Cerebellar cortex (tissue), 1 donor: ENCODE measurements at regions not wholly inside any gene's neighbourhood (a gene's known extent, or its start where the extent isn't known, plus 50 kb on each side); places are given as distances from the start of the nearest gene placed in this dataset.

Experiments
- DNase-seq: peaks from one replicate; pipeline ENCODE4 v3.0.0-alpha.2; 2015; ENCODE audit warnings: low spot score

DNA sequence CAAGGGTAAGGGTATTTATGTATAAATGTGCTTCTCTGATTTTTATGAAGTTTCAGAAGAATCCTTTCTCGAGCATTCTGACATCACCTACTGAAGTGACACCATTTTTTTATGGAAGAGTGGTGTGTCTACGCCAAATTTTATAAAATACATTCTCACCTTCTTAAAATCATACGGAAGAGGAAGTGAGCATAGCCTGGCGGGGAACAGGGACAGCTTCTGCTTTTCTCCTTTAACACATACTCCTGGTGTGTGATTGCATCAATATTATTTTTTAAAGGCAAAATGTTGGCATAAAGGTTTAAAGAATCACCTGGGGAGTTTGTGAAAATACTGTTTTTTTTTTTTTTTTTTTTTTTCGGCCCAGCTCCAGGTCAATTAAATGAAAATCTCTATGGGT, 733.6 kb upstream of the MAN1A1 start:
- no peak for DNase-seq

DNA sequence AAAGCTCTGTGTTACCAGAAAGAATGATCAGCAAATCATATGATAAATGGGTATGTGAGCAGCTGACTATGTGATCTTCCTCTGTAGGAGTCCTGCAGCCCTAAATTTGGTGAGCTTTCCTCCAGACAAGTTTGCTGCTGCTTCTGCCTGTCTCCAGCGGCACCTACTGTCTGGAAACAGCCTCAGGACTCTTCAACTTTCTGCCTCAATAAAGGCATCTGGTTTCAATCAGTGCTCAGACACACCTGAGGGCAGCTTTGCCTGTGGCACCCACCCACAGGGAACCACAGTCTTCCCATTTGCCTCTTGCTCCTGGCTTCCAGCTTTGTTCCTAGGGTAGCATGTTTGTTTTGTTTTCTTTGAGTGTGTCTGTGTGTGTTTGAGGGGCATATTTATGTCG, 727.9 kb upstream of the MAN1A1 start:
- DNase-seq, result peak; percentile 26

DNA sequence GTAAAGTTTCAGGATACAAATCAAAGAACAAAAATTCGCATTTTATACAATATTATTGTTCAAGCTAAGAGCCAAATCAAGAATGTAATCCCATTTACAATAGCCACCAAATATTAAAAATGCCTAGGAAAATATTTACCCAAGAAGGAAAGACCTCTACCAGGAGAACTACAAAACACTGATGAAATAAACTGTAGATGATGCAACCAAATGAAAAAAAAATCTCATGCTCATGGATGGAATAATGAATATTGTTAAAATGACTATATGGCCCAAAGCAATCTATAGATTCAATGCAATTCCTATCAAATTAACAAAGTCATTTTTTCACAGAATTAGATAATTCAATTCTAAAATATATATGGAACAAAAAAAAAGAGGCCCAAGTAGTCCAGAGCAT, 708.8 kb upstream of the MAN1A1 start:
- no peak for DNase-seq

DNA sequence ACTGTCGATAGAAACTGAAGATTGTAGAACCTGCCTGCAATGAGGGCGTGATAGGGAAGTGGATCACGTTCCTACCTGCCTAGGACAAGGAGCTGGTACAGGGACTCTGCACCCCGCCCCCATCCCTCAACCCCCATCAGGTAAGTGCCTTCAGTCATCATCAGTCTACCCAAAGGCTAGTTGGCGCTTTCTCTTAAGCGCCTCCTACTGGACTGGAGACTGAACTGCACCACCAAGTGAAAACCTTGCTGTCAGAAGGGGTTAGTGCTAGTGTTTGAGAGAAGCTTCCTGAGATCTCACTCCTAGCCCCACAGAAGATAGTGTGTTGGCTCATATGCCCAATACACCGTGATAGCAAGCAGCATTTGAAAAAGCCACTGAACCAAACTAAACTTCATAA, 706.5 kb upstream of the MAN1A1 start:
- DNase-seq, result no peak

DNA sequence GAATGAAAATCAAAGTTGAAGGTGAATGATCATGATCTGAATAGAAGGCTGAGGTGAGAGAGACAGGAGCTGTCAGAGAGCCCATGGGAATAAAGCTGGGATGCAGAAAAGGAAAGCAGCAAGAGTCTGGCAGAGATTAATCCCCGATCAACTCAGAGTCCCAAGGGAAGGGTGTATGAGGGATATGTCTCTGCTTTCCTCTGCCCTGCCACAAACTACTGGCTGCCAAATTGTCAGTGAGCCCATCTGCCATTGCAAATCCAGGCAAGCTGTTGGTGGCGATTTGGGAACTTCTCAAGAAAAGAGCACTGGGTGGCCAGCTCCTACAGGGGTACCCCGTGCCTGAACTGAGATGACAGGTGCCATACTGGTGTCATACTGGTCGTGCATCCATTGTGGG, 705.5 kb upstream of the MAN1A1 start:
- DNase-seq, result peak; percentile 8

DNA sequence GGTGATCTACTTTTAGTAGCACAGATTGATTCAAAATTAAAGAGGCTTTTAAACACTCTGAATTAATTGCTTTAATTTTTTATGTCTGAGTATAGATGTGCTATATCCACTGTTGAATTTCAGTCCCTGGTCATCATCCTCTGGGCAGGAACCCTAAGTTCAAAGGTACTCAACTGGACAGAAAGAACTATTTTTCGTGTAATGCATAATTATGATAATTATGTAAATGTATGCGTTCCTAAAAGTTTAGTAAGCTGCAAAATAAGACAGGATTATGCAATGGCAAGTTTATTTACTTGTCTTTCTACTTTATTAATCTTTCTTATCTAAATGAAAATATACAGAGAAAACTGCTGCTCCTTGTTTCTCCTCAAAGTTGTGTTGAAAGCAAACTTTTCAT, 690.1 kb upstream of the MAN1A1 start:
- no peak for DNase-seq

DNA sequence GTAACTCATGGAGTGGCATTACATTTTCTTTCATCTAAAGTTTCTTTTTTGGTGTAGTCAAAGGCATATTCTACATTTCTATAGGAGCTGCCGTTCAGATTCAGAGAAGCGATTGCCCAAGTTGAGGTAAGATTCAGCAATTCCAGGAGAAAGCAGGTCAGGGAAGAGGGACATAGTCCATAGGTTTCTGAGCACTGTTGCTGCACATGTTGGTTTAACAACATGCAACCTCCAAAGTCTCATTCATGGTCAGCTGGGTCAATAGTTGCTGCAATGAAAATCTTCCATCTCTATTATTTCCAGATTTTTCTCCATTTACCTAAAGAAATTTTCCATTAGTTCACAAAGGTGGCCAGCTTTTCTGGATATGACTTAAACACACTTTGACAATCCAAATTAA, 682.3 kb upstream of the MAN1A1 start:
- no peak for DNase-seq

DNA sequence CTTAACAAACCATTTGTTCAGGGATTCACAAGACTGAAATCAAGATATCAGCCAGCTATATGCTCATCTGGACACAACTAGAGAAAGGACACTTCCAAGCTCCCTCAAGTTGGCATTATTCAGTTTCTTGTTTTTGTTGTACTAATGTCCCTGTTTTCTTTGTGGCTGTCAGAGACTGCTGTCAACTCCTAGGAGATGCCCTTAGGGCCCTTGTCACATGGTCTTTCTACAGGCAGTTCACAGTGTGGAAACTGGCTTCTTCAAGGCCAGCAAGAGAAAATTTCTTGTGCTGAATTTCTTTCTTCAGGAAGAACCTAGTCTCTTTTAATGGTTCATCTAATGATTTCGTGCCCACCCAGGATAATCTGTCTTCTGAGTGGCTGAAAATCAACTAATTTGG, 677.2 kb upstream of the MAN1A1 start:
- no peak for DNase-seq

DNA sequence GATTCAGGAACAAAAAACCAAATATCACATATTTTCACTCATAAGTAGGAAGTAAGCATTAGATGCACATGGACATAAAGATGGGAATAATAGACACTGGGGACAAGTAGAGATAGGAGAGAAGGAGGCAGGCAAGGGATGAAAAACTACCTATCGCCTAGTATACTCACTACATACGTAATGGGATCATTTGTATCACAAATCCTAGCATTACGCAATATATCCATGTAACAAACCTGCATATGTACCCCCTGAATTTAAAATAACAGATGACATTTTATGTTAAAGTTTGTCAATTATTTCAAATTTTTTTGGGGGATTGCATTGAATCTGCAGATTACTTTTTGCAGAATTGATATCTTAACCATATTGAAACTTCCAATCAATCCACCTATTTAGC, 660.5 kb upstream of the MAN1A1 start:
- no peak for DNase-seq

DNA sequence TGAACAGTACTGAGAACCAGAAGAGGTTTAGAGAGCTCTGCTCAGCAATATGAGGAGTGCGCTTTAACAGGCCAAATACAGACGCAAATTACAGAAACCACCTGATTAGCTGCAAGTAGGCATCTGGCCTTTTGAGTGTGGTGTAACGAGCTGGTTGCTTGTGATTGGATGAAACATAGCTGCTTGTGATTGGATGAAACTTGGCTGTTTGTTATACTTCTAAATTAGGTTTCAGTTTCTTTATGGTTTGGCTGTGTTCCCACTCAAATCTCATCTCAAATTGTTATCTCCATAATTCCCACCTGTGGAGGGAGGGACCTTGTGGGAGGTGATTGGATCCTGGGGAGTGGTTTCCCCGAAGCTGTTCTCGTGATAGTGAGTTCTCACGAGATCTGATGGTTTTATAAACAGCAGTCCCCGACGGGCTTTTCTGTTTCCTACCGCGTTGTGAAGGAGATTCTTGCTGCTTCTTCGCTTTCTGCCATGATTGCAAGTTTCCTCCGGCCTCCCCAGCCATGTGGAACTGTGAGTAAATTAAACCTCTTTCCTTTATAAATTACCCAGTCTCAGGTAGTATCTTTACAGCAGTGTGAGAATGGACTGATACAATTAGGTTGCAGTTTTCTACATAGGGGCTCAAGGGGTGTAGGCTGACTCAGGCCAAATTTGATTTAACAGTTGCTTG, 655.9 kb upstream of the MAN1A1 start:
- DNase-seq, result no peak

DNA sequence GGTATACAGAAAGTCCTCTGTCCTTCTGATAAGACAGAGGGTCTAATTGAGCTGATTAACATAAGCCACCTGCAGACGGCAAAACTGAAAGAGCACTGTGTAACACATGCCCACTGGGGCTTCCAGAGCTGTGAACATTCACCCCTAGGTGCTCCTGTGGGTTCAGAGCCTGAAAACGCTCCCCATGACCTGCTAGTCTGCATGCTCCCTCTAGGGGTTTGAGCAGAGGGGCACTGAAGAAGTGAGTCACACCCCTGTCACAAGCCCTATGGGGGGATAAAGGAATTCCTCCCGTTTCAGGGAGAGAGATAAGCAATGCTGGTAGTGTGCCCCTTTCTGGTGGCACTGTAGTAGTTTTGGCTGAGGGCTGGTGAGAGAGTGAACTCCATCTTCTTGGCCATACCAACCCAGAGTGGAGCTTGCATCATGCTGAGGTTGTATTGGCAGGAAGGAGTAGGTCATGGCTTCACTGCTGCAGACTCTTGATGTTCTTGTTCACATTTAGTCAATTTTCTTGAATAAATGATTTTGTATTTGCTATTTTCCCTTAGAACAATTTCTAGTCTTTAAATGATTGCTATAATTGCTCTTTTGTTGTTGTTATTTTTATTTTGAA, 637.5 kb upstream of the MAN1A1 start:
- no peak for DNase-seq

DNA sequence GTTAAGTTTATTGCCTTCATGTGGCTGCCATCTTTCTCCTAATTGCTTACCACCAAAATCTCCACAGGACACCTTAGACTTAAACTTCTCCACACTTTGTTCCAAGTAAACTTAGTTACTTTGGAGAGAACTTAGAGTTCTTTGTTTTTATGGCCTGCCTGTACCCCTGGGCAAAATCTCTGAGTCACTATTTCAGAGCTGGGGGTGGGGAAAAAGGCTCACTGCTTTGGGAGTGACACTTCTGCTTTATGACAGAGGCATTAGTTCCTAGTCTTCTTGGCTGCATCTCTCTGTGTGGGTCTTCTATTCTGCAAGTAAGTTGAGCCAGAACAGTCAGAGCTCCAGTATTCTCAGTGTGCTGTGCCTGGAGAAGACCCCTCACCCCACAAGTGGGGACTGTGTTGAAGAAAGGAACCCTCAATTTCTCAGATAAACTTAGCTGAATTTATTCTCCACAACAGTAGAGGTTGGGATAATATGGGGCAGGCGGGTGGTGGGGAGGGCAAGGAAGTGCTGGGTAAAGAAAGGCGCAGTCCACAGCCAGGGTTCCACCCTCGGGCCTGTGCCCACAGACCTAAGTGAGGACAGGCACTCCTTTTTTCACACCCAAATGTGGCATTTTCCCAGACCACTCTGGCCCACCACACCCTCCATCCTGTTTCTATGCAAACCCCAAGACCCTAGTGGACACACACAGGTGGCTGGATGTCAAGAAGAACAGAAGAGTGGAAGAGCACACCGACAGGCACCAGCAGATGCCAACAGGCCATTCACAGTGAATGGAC, 636.6 kb upstream of the MAN1A1 start:
- DNase-seq, result no peak

DNA sequence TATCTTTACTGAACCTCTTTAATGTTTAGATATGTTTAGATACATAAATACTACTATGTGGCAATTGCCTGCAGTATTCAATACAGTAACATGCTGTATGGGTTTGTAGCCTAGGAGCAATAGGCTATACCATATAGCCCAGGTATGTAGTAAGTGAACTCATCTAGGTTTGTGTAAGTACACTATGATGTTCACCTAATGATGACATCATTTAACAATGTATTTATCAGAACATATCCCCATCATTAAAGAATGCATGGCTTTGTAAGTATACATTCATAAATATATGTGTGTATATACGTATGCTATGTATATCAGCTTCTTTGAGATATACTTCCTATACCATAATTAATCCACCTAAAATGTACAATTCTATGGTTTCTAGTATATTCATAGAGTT, 631.2 kb upstream of the MAN1A1 start:
- DNase-seq, result no peak

DNA sequence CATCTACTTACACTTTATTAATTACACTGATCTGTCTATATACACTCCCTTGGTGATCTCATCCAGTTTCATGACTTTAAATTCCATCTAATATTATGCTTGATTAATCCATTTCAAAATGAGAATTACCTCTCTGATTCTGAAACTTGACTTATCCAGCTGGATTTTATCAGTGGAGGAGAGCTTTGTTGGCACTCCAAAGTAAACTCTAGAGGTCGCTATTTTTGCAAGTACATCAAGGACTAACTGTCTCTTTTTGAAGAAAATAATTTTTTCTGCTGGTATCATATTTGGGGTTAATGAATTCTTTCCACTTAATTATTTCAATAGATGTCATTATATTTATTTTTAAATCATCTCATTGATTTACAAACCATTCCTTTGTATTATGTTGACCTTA, 630.3 kb upstream of the MAN1A1 start:
- no peak for DNase-seq

DNA sequence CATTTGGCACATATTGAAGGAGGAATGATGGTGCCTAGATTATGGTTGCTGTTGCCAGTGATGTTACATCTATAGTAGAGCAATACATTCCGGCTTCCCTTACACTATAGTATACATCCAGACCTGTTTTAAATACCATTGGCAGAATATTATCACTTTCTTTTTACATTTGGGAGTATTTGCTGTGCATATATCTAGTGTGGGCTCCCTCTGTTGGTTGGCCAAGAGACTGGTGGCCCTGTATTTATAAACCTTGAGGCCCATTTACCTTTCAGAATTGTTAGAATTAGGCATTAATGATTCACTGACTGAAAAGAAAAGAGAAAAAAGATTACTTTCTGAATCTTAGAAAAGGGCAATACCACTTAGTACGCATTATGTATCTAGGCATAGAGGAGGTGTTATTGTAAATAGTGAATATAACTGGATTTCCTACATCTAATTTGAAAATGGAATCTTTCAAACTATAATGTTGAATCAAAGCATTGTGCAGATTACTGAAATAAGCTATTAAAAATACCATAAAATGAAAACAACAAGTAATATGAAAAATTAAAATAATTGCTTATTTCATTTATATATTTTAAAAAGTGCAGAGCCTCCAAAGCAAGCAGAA, 628.8 kb upstream of the MAN1A1 start:
- DNase-seq, result no peak

DNA sequence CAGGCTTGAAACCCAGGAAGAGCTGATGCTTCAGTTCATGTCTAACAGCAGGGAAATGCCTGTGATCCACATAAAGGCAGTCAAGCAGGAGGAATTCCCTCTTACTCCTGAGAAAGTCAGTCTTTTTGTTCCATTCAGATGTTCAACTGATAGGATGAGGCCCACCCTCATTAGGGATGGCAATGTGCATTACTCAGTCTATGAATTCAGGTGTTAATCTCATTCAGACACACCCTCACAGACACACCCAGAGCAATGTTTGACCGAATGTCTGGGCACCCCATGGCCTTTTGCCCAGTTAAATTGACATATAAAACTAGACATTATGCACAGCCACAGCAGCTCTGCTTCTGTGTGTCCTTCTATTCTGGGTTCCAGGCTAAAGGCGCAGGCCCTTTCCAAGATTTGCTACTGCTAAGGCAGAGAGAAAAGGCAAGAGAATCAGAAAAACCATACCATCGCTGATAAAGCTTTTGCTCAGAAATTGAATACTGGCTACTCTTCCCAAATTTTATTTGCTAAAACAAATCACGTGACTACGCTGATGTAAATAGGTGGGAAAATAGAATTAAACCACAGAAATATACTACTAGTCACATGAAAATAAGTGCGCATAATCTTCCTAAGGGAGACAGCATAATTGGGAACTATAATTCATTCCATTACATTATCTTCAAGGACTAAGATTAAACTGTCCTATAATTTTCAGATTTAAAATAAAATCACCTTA, 625.0 kb upstream of the MAN1A1 start:
- DNase-seq, result no peak

DNA sequence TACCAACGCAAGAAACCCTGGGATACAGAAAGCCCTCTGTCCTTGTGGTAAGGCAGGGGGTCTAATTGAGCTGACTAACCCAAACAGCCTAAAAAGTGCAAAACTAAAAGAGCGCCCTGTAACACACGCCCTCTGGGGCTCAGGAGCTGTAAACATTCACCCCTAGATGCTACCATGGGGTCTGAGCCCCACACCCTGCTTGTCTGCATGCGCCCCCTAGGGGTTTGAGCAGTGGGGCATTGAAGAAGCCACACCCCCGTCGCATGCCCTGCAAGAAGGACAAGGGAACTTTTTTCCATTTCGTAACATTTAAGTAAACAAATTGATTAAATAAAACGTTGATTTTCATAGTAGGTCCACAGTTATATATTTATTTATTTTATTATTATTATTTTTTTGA, 616.9 kb upstream of the MAN1A1 start:
- DNase-seq, result no peak

DNA sequence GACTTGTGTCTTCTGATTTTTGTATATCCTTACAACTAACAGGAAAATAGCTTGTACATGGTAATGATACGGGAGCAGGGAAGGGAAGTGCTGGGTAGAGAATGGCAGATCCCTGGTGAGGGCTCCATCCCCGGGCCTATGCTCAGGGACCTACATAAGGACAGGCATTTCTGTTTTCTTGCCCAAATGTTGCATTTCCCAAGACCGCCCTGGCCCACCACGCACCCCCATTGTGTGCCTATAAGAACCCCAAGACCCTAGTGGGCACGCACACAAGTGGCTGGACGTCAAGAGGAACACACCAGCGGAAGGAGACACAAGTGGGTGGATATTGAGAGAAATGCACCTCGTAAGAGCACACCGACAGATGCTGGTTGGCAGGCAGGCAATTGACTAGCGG, 616.3 kb upstream of the MAN1A1 start:
- no peak for DNase-seq

DNA sequence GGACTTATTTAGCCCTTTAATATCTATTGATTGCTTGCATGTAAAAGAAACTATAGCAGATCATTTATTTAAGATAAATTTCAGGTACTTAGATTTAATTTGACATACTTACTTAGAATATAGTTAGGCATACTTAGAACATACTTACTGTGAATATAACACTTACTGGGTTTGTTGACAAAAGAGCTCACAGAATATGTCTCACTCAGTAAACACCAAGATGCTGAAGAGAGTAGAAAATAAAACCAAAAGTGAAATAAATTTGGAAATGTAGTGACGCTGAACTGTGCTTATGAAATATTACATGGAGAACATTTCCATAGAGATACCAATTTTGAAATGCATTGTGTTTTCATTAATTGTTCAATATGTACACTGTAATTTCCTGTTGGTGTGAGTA, 615.4 kb upstream of the MAN1A1 start:
- no peak for DNase-seq

DNA sequence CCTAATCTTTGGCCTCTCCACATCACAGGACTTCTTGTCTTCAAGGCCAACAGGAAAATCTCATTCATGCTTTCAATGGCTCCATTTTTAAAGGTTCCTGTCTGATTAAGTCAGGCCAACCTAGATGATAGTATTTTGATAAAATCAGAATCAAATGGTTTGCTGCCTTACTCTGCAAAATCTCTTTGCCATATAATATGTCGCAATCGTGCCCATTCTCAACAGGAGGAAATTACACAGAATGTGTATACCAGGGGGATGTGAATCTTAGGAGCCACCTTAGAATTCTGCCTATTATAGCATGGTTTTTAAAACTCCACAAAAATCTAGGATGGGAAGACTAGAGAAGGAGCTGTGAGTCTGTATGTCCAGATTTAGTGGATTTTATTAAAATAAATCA, 612.9 kb upstream of the MAN1A1 start:
- no peak for DNase-seq

DNA sequence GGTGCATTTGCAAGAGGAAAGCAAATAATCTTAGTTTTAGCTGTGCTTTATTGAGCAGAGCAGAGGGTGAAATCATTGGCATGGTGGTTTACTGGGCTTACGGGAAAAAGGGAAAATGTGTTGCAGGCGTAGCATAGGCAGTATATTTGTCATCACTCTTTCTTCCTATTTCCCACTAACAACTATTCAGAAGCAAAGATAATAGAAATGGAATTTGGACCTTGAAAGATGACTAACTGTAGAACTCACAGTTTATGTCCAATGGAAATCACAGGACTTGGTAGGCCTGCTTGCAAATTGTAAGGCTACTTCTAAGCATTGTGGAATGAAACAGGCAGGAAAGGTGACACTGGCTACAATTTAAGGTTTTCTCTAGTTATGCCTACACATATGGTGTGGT, 611.9 kb upstream of the MAN1A1 start:
- DNase-seq, result no peak

DNA sequence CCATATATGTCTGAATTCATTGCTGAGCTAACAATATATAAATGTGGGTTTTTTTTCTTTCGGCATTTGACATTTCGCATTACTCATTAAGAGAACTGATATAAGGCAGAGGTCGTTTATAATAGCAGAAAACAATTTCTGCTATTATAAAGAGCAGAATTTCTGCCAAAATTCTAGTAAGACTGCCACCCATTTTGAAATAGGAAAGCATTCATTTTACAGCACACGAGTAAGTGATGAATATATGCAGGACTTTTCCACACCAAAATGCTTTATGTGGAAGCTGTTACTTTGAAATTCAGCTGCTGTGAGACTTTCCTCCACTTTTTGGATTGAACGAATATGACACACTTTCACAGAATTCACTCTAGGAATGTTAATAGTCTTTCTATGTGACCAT, 610.9 kb upstream of the MAN1A1 start:
- no peak for DNase-seq
